Panc1 (cell line): ENCODE measurements at regions not wholly inside any gene's neighbourhood (a gene's known extent, or its start where the extent isn't known, plus 50 kb on each side); places are given as distances from the start of the nearest gene placed in this dataset.
A peak's percentile ranks its signal among the peaks of the same experiment; 100 is the strongest.

Experiments
- ATAC-seq: fragments of 200-7000 bp; cut with Tn5 transposase; 2 replicates; pipeline ENCODE4 v1.9.1; 2020; ENCODE audit warnings: mild to moderate bottlenecking, moderate library complexity
- BruUV-seq: library from RNA; stranded (reverse); fragments of 400-500 nt; replicated peaks from 2 replicates; lab custom pipeline; 2021; lab: Mats Ljungman, UMichigan
- CTCF ChIA-PET: fragments of 300-600 bp; sonication (Branson Sonifier 250); formaldehyde crosslinking; loops from one replicate; lab custom pipeline; 2022; ENCODE audit warnings: antibody characterized with exemption; lab: Charles Lee
- POLR2A ChIA-PET: fragments of 300-600 bp; sonication (Branson Sonifier 250); formaldehyde crosslinking; loops from one replicate; lab custom pipeline; 2022; ENCODE audit warnings: antibody characterized with exemption; lab: Charles Lee
- DNase-seq: peaks from one replicate; pipeline ENCODE4 v3.0.0-alpha.2; 2010; ENCODE audit warnings: low read depth, low spot score
- H3K27ac ChIP-seq: 2 replicates; pipeline ENCODE4 v1.5.1; 2011; ENCODE audit warnings: mild to moderate bottlenecking, low read length, inconsistent platforms
- H3K27me3 ChIP-seq: fragments of 200-500 bp; sonication (Bioruptor generic); 2 replicates; pipeline ENCODE4 v1.6.0; 2014; ENCODE audit warnings: low read length, inconsistent platforms; ENCODE audit not compliant: control insufficient read depth, insufficient read depth
- H3K36me3 ChIP-seq: fragments of 200-500 bp; sonication (Bioruptor generic); 2 replicates; pipeline ENCODE4 v1.5.1; 2014; ENCODE audit warnings: inconsistent platforms, mild to moderate bottlenecking, low read length, moderate library complexity; ENCODE audit not compliant: control insufficient read depth, insufficient read depth
- H3K4me1 ChIP-seq: 2 replicates; pipeline ENCODE4 v1.5.1; 2011; ENCODE audit warnings: inconsistent platforms, mild to moderate bottlenecking, low read length, moderate library complexity; ENCODE audit not compliant: control insufficient read depth, insufficient read depth
- H3K4me3 ChIP-seq, 2 experiments: 2 replicates each; pipeline ENCODE4 v1.5.1; 2011 to 2012; ENCODE audit warnings: low read depth in 2 of 2, low read length in 2 of 2, mild to moderate bottlenecking in 2 of 2, inconsistent platforms in 1 of 2, moderate library complexity in 1 of 2
- H3K9me3 ChIP-seq: fragments of 200-500 bp; sonication (Bioruptor generic); 2 replicates; pipeline ENCODE4 v1.5.1; 2014; ENCODE audit warnings: low read depth, mild to moderate bottlenecking, inconsistent platforms, low read length, moderate library complexity; ENCODE audit not compliant: control insufficient read depth, insufficient read depth
- CTCF ChIP-seq: fragments of 450-650 bp; IDR thresholded peaks from 2 replicates; pipeline ENCODE4 v1.5.1; 2017; ENCODE audit warnings: mild to moderate bottlenecking
- POLR2AphosphoS5 ChIP-seq: IDR thresholded peaks from 2 replicates; pipeline ENCODE4 v1.6.1; 2012; ENCODE audit warnings: mild to moderate bottlenecking, low read depth, low read length, moderate library complexity
- REST ChIP-seq, 2 experiments: IDR thresholded peaks; 2 replicates each; pipeline ENCODE4 v1.6.1; 2011 to 2012; ENCODE audit warnings: low read depth in 2 of 2, control low read depth in 1 of 2, low read length in 1 of 2, mild to moderate bottlenecking in 1 of 2, moderate library complexity in 1 of 2; ENCODE audit not compliant: insufficient read depth in 1 of 2
- SIN3A ChIP-seq: IDR thresholded peaks from 2 replicates; pipeline ENCODE4 v1.6.1; 2012; ENCODE audit warnings: low read depth, mild to moderate bottlenecking, low read length, moderate library complexity, borderline replicate concordance; ENCODE audit not compliant: insufficient read depth
- TCF7L2 ChIP-seq: IDR thresholded peaks from 2 replicates; pipeline ENCODE4 v1.6.1; 2011; ENCODE audit warnings: mild to moderate bottlenecking, low read depth, low read length, inconsistent platforms
- in situ Hi-C: cut with HindIII; loops from 2 replicates; pipeline ENCODE4 v1.10.0; 2016; ENCODE audit warnings: low sequenced_read_pairs, low pct_unique_long_range_greater_than_20kb
- intact Hi-C: fragments of 100-400 bp; cut with micrococcal nuclease; formaldehyde crosslinking; loops from one replicate; pipeline ENCODE4 v1.10.0; 2022; ENCODE audit not compliant: unreplicated experiment

- H3K4me1 ChIP-seq, result peaks cover 63% of the 10 kb centered on the region
- no peak for TF ChIP-seq REST (IDR thresholded peaks at IDR 0.05; ENCODE audit: insufficient read depth in 1 of 2, low read depth in 2 of 2, low read length in 1 of 2)
- no peak for TF ChIP-seq SIN3A
- no peak for TF ChIP-seq CTCF
- TF ChIP-seq POLR2AphosphoS5, result no peak
- no peak for TF ChIP-seq TCF7L2
- BruUV-seq, result no TSS peak
- POLR2A ChIA-PET, result no interaction called here
- H3K4me3 ChIP-seq, result no peak overlapping the region
- ATAC-seq, result no peak
- in situ Hi-C loops, result no loop called here
- no peak for DNase-seq
- H3K36me3 ChIP-seq, result no peaks in the 10 kb centered on the region
- no peaks in the 10 kb centered on the region for H3K9me3 ChIP-seq
- CTCF ChIA-PET, result no interaction called here
- H3K27me3 ChIP-seq, result no peaks in the 10 kb centered on the region
- intact Hi-C loops, result no loop called here
- peak overlapping the region; percentile 100 for H3K27ac ChIP-seq
Observed at GRCh38 chr3:150351398-150351797, 56.7 kb upstream of the TSC22D2 start.

- Histone ChIP-seq H3K36me3 (no peaks in the 10 kb centered on the region), H3K4me1 (peaks cover 82% of the 10 kb centered on the region), H3K9me3 (no peaks in the 10 kb centered on the region), H3K27ac (peak overlapping the region; percentile 100), H3K27me3 (no peaks in the 10 kb centered on the region), H3K4me3 (no peak overlapping the region)
- CTCF ChIA-PET, result interaction anchor here (0.7 to 1.5 kb wide), 2 partner anchors 16 to 108 kb away, joined by 3 to 5 read pairs; no protein-coding TSS in a partner anchor
- POLR2A ChIA-PET, result interaction anchor here (0.5 to 1.2 kb wide), 6 partner anchors 60 to 355 kb away, joined by 4 to 24 read pairs (median 6); no protein-coding TSS in a partner anchor
- peak; percentile 46 for ATAC-seq
- in situ Hi-C loops, result no loop called here
- TF ChIP-seq TCF7L2 (no peak), POLR2AphosphoS5 (no peak), CTCF (peak; percentile 44), REST (IDR thresholded peaks at IDR 0.05; ENCODE audit: insufficient read depth in 1 of 2, low read depth in 2 of 2, low read length in 1 of 2) (0 out of 4 replicates have a peak, but pooled peaks of 1 of the 2 experiments have one; percentile 16)
- no TSS peak for BruUV-seq
- intact Hi-C loops, result loop anchor here (10.0 kb wide), 1 partner anchor 115 kb away; no protein-coding TSS in a partner anchor
- DNase-seq, result no peak
Observed at GRCh38 chr3:150349314-150350097, 58.6 kb upstream of the TSC22D2 start.
